ENCODE measurements at regions not wholly inside any gene's neighbourhood (a gene's known extent, or its start where the extent isn't known, plus 50 kb on each side); places are given as distances from the start of the nearest gene placed in this dataset.

DNA sequence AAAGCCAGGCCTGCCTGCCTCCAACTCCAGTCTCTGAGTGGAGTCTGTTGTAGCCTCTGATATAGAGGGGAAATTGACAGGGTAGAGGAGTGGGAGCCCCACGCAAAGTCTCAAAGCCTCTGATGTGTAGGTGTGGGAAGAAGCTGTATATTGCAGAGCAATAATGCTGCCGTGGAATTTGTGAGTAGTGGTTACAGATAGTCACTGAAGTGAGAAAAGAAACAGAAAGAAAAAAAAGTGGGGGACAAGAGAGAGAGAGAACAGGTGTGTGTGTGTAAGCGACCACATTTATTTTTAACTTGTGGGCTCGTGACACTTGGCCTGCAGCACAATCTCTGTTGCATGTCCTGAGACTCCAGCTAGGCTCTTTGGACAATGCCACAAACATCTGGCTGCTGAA, 227.8 kb downstream of the NSG2 start:
- no peak overlapping the region for H2BK20ac ChIP-seq (ENCODE audit: low read length)
- no peaks in the 10 kb centered on the region for H4K20me1 ChIP-seq (replicated peaks in 1 of 2; ENCODE audit: control insufficient read depth in 1 of 2, insufficient read depth in 2 of 2, low read length in 2 of 2)
- H3K79me2 ChIP-seq (ENCODE audit: control insufficient read depth in 1 of 2, insufficient read depth in 2 of 2, low read length in 2 of 2) = no peaks in the 10 kb centered on the region
- H3K4me2 ChIP-seq (ENCODE audit: insufficient read depth in 1 of 2, low read depth in 2 of 2, low read length in 2 of 2) = no peak overlapping the region
- no peak overlapping the region for H4K8ac ChIP-seq (ENCODE audit: extremely low read depth, insufficient read depth, low read length)
- H2AFZ ChIP-seq (ENCODE audit: low read length) = no peak overlapping the region
- H3K9me3 ChIP-seq (ENCODE audit: insufficient read depth in 2 of 2, low read depth in 1 of 2, low read length in 1 of 2) = 0 out of 4 replicates have a peak, but pooled peaks cover 0 to 3% of the 10 kb centered on the region in 2 experiments
- TF ChIP-seq BCL11A (IDR thresholded peaks at IDR 0.05; ENCODE audit: low read depth in 2 of 2, low read length in 2 of 2) = no peak
- TF ChIP-seq ZNF274 (IDR thresholded peaks at IDR 0.05; ENCODE audit: borderline replicate concordance, extremely low read depth, low read length) = no peak
- TF ChIP-seq EGR1 (IDR thresholded peaks at IDR 0.05; ENCODE audit: borderline replicate concordance, low read depth, low read length) = no peak
- no peak for TF ChIP-seq CHD1 (IDR thresholded peaks at IDR 0.05; ENCODE audit: low read depth, low read length)
- TF ChIP-seq EZH2 (IDR thresholded peaks at IDR 0.05; ENCODE audit: low read depth, low read length, severe bottlenecking) = no peak
- no peak for TF ChIP-seq GTF2F1 (IDR thresholded peaks at IDR 0.05; ENCODE audit: borderline replicate concordance, low read depth, low read length)
- no peak for TF ChIP-seq JUND (IDR thresholded peaks at IDR 0.05; ENCODE audit: low read length)
- no peak for TF ChIP-seq CREB1 (IDR thresholded peaks at IDR 0.05)
- TF ChIP-seq RXRA (IDR thresholded peaks at IDR 0.05; ENCODE audit: insufficient read depth, low read depth, low read length) = no peak
- H2AK5ac ChIP-seq (ENCODE audit: low read depth, low read length) = no peak overlapping the region
- no peak overlapping the region for H2BK5ac ChIP-seq (ENCODE audit: low read depth, low read length)
- no peak overlapping the region for H4K91ac ChIP-seq (replicated peaks; ENCODE audit: insufficient read length, low read length)
- H3K27ac ChIP-seq (ENCODE audit: low read depth, low read length) = no peak overlapping the region
- no peak overlapping the region for H2BK12ac ChIP-seq (ENCODE audit: low read depth, low read length)
- DNase-seq (ENCODE audit: low read depth in 1 of 2, low spot score in 2 of 2) = no peak
- no peak overlapping the region for H3K4ac ChIP-seq (replicated peaks; ENCODE audit: insufficient read length, low read depth, low read length)
- no peak overlapping the region for H2BK15ac ChIP-seq (ENCODE audit: low read length)
- no peaks in the 10 kb centered on the region for H3K36me3 ChIP-seq (ENCODE audit: control insufficient read depth in 2 of 4, insufficient read depth in 4 of 4, low read length in 3 of 4)
- no peak overlapping the region for H3K14ac ChIP-seq (ENCODE audit: insufficient read length)
- H3K23ac ChIP-seq (ENCODE audit: insufficient read length) = no peak overlapping the region
- H3K79me1 ChIP-seq (ENCODE audit: low read depth, low read length) = no peaks in the 10 kb centered on the region
- 90% methylated on average over 4 of the region's 4 CpGs; no CpG with 5 or more reads in 1 of the 2 experiments for WGBS, 2 experiments (ENCODE audit: extremely low coverage in 1 of 2, insufficient coverage in 1 of 2, insufficient read length in 1 of 2, insufficient replicate concordance in 2 of 2, low coverage in 1 of 2, low lambda C conversion rate in 2 of 2, missing lambda C conversion rate in 1 of 2)
- no peaks in the 10 kb centered on the region; the same call in 1 of the 2 replicates for H3K23me2 ChIP-seq (ENCODE audit: low read depth, low read length)
- H4K5ac ChIP-seq (ENCODE audit: insufficient read length, low read depth, low read length) = no peak overlapping the region
- H2BK120ac ChIP-seq (replicated peaks; ENCODE audit: low read depth, low read length) = no peak overlapping the region
- no peak overlapping the region for H3K56ac ChIP-seq (replicated peaks; ENCODE audit: insufficient read length, low read depth, low read length)
- H3K4me3 ChIP-seq (ENCODE audit: extremely low read depth in 1 of 4, insufficient read depth in 2 of 4, low read depth in 3 of 4, low read length in 4 of 4) = no peak overlapping the region
- H3K4me1 ChIP-seq (replicated peaks in 1 of 4; ENCODE audit: control insufficient read depth in 3 of 4, insufficient read depth in 4 of 4, low read length in 3 of 4) = no peaks in the 10 kb centered on the region
- ChIA-PET CTCF (ENCODE audit: partially characterized antibody) (interaction anchor here (0.7 to 0.8 kb wide), 2 partner anchors 9 to 227 kb away, joined by 3 to 4 read pairs; no protein-coding TSS in a partner anchor), POLR2A (ENCODE audit: partially characterized antibody) (no interaction called here)
- no peaks in the 10 kb centered on the region; a peak in 1 of 7 replicates for H3K27me3 ChIP-seq (replicated peaks in 1 of 4; ENCODE audit: control insufficient read depth in 3 of 4, extremely low read depth in 1 of 4, insufficient read depth in 3 of 4, low read length in 3 of 4)
- no peak for FAIRE-seq
- H3K18ac ChIP-seq (ENCODE audit: extremely low read depth, low read length) = no peak overlapping the region
- H3K9ac ChIP-seq (replicated peaks in 1 of 4; ENCODE audit: extremely low read depth in 1 of 4, low read depth in 3 of 4, low read length in 3 of 4) = no peak overlapping the region
